ENCODE measurements at regions not wholly inside any gene's neighbourhood (a gene's known extent, or its start where the extent isn't known, plus 50 kb on each side); places are given as distances from the start of the nearest gene placed in this dataset.

DNA sequence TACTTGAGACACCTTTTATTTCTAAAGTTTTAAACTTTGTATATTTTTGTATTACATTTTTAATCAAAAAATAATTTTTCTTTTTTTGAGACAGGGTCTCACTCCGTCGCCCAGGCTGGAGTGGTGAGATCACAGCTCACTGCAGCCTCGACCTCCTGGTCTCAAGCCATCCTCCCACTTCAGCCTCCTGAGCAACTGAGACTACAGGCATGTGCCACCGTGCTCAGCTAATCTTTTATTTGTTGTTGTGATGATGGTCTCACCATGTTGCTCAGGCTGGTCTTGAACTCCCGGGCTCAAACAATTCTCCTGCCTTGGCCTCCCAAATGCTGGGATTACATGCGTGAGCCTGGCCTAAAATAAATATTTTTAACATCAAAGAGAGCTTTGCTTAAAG lies 218.7 kb upstream of the SH3BP4 start:
- Histone ChIP-seq H3K27me3 (no peaks in the 10 kb centered on the region), H3K9me3 (peaks cover 0 to 6% of the 10 kb centered on the region in 2 donors), H3K27ac (no peak overlapping the region), H3K4me1 (no peaks in the 10 kb centered on the region), H3K4me3 (no peak overlapping the region), H3K36me3 (no peaks in the 10 kb centered on the region)
- DNase-seq (ENCODE audit: low spot score in 2 of 2): no peak
- intact Hi-C loops (cut with DNase I): no loop called here
- TF ChIP-seq CTCF (IDR thresholded peaks at IDR 0.05): no peak

- Histone ChIP-seq H3K27me3 (no peaks in the 10 kb centered on the region), H3K36me3 (no peaks in the 10 kb centered on the region), H3K4me3 (no peak overlapping the region), H3K4me1 (no peaks in the 10 kb centered on the region), H3K9me3 (peaks cover 0 to 6% of the 10 kb centered on the region in 2 donors), H3K27ac (no peak overlapping the region)
- intact Hi-C loops (cut with DNase I): no loop called here
- no peak for TF ChIP-seq CTCF (IDR thresholded peaks at IDR 0.05)
- no peak for DNase-seq (ENCODE audit: low spot score in 2 of 2)
Observed at GRCh38 chr2:234732404-234733092, 219.3 kb upstream of the SH3BP4 start.

DNA sequence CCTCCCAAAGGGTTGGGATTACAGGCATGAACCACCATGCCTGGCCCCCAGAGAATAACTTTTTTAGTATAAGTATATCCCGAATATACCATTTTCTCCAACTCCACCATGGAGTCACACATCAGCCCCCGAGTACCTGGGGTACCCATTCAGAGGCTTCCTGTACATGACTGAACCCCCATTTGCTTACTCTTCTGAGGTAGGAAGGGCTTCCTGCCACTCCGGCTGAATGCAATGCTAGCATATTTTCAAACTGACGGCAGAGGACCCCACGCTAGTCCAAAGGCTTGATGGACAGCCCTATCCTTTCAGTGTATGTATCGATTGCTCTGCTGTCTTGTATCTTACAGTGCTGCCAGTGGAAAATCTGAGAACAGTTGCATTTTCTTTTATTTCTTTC lies 220.6 kb upstream of the SH3BP4 start:
- Histone ChIP-seq H3K36me3 (no peaks in the 10 kb centered on the region), H3K27me3 (no peaks in the 10 kb centered on the region), H3K9me3 (peaks cover 0 to 6% of the 10 kb centered on the region in 2 donors), H3K4me3 (no peak overlapping the region), H3K27ac (no peak overlapping the region), H3K4me1 (no peaks in the 10 kb centered on the region)
- intact Hi-C loops (cut with DNase I): no loop called here
- no peak for TF ChIP-seq CTCF (IDR thresholded peaks at IDR 0.05)
- DNase-seq (ENCODE audit: low spot score in 2 of 2): no peak

DNA sequence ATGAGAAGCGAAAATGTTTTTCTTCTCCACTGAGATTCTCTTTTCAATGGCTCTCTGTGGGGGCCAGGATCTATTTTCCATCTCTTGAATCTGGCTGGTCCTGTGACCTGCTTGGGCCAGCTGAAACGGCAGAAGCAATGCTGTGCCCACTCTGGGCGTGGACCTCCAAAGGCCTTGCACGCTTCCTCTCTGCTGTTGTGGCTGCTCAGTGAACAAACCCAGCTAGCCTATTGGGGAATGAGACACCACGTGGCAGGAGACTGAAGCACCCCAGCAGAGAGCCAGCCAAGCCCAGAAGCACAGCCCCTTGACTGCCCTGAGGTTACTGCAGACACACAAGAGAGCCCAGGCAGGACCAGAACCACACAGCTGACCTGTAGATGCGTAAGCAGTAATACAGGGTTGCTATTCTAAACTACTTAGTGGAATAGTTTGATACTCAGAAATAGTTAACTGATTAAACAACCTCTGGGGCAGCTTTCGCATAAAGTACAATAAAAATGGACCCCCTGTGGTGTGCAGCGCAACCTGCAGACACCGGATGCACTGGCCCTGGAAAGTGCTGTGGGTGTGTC lies 221.7 kb upstream of the SH3BP4 start:
- Histone ChIP-seq H3K4me3 (no peak overlapping the region), H3K36me3 (no peaks in the 10 kb centered on the region), H3K9me3 (peaks cover 0 to 6% of the 10 kb centered on the region in 2 donors), H3K27ac (no peak overlapping the region), H3K27me3 (no peaks in the 10 kb centered on the region), H3K4me1 (no peaks in the 10 kb centered on the region)
- TF ChIP-seq CTCF (IDR thresholded peaks at IDR 0.05): no peak
- intact Hi-C loops (cut with DNase I): no loop called here
- no peak for DNase-seq (ENCODE audit: low spot score in 2 of 2)

DNA sequence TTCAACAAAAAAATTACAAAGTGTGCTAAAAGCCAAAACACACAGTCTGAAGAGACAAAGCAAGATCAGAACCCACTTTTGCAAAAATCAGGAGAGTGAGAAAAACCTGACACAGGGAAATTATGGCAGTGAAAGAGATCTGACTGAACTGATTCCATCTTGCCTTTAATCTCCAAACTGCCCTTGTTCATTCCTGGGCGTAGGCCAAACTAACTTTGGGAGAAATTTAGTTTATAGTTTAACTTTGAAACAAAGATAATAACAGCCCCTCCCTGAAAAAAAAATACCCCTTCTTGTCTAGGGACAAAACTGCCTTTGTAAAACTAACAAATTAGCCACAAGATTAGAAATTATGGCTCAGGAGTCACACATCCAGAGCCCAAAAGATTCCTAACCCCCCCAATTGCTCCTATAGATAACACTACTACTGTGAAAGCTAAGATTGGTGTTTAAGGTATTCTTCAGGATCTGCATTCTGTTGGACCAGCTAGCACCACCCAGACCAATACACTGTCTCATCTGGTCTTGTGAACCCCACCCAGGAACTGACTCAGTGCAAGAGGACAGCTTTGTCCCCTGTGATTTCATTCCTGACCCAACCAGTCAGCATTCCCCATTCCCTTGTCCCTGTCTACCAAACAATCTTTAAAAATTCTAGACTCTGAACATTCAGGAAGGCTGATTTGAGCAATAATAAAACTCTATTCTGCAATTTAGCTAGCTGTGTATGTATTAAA lies 226.1 kb upstream of the SH3BP4 start:
- H3K4me1 ChIP-seq: no peaks in the 10 kb centered on the region
- no peaks in the 10 kb centered on the region for H3K27me3 ChIP-seq
- intact Hi-C loops (cut with DNase I): no loop called here
- H3K9me3 ChIP-seq: no peaks in the 10 kb centered on the region
- DNase-seq (ENCODE audit: low spot score in 2 of 2): no peak
- H3K27ac ChIP-seq: no peak overlapping the region
- no peak overlapping the region for H3K4me3 ChIP-seq
- TF ChIP-seq CTCF (IDR thresholded peaks at IDR 0.05): no peak
- no peaks in the 10 kb centered on the region for H3K36me3 ChIP-seq
